Cardiac septum (tissue), 1 donor: ENCODE measurements at regions not wholly inside any gene's neighbourhood (a gene's known extent, or its start where the extent isn't known, plus 50 kb on each side); places are given as distances from the start of the nearest gene placed in this dataset.

Source experiments
- DNase-seq: peaks from one replicate; pipeline ENCODE4 v3.0.0-alpha.2; 2020; ENCODE audit warnings: low spot score
- intact Hi-C: fragments of 100-400 bp; cut with DNase I; formaldehyde crosslinking; loops from one replicate; pipeline ENCODE4 v1.14.0; 2022
- donor health status: DM: no; HTN: no; CAD: no.

- no peak for DNase-seq
- intact Hi-C loops: no loop called here
These were observed 81.6 kb upstream of the PITX1 start for GRCh38 chr5:135115591-135115990.

GRCh38 chr5:135114759-135115158 is 80.7 kb upstream of the PITX1 start:
- intact Hi-C loops: no loop called here

GRCh38 chr5:135112008-135112725 is 78.1 kb upstream of the PITX1 start:
- no peak for DNase-seq
- intact Hi-C loops: no loop called here

More at GRCh38 chr5:135114759-135115158, 80.7 kb upstream of the PITX1 start:
- DNase-seq: no peak

- DNase-seq: no peak
- intact Hi-C loops: no loop called here
These were observed 77.0 kb upstream of the PITX1 start for GRCh38 chr5:135110785-135111596.

- DNase-seq: no peak
- intact Hi-C loops: no loop called here
These were observed 75.0 kb upstream of the PITX1 start for GRCh38 chr5:135108992-135109391.

GRCh38 chr5:135108569-135108968 is 74.5 kb upstream of the PITX1 start:
- DNase-seq: no peak
- intact Hi-C loops: no loop called here

GRCh38 chr5:135107986-135108385 is 74.0 kb upstream of the PITX1 start:
- peak; percentile 5 for DNase-seq
- intact Hi-C loops: no loop called here

- peak; percentile 71 for DNase-seq
- intact Hi-C loops: no loop called here
These were observed 72.8 kb upstream of the PITX1 start for GRCh38 chr5:135106610-135107471.

GRCh38 chr5:135106136-135106535 is 72.1 kb upstream of the PITX1 start:
- intact Hi-C loops: no loop called here
- DNase-seq: no peak

- DNase-seq: no peak
These were observed 71.1 kb upstream of the PITX1 start for GRCh38 chr5:135105105-135105484.

GRCh38 chr5:135103575-135103853 is 69.5 kb upstream of the PITX1 start:
- intact Hi-C loops: no loop called here
- DNase-seq: no peak

More at GRCh38 chr5:135105105-135105484, 71.1 kb upstream of the PITX1 start:
- intact Hi-C loops: no loop called here

GRCh38 chr5:135102716-135103574 is 68.9 kb upstream of the PITX1 start:
- intact Hi-C loops: no loop called here

GRCh38 chr5:135100431-135100830 is 66.4 kb upstream of the PITX1 start:
- intact Hi-C loops: no loop called here
- peak; percentile 63 for DNase-seq

More at GRCh38 chr5:135102716-135103574, 68.9 kb upstream of the PITX1 start:
- peak; percentile 71 for DNase-seq

GRCh38 chr5:135100011-135100410 is 66.0 kb upstream of the PITX1 start:
- DNase-seq: peak; percentile 55
- intact Hi-C loops: no loop called here

GRCh38 chr5:135097390-135097789 is 63.4 kb upstream of the PITX1 start:
- DNase-seq: no peak
- intact Hi-C loops: no loop called here

GRCh38 chr5:135095871-135096270 is 61.8 kb upstream of the PITX1 start:
- no peak for DNase-seq
- intact Hi-C loops: no loop called here

- intact Hi-C loops: no loop called here
- DNase-seq: peak; percentile 38
These were observed 61.2 kb upstream of the PITX1 start for GRCh38 chr5:135095052-135095715.

- intact Hi-C loops: no loop called here
- DNase-seq: peak; percentile 70
These were observed 60.5 kb upstream of the PITX1 start for GRCh38 chr5:135094339-135095051.
